HEK293 (cell line): ENCODE measurements at regions not wholly inside any gene's neighbourhood (a gene's known extent, or its start where the extent isn't known, plus 50 kb on each side); places are given as distances from the start of the nearest gene placed in this dataset.

Experiments used
- CTCF ChIA-PET: fragments of 350-600 bp; formaldehyde crosslinking; extraction: SDS; loops from one replicate; lab custom pipeline; 2021; ENCODE audit warnings: antibody characterized with exemption; lab: Yijun Ruan, JAX
- POLR2A ChIA-PET: fragments of 300-600 bp; formaldehyde crosslinking; extraction: SDS; loops from one replicate; lab custom pipeline; 2020; ENCODE audit warnings: antibody characterized with exemption, inconsistent platforms; lab: Yijun Ruan, JAX
- H3K27ac ChIP-seq: fragments of 200-500 bp; sonication (Bioruptor generic); 2 replicates; pipeline ENCODE4 v1.5.1; 2014; ENCODE audit warnings: low read depth, low read length, control low read depth, inconsistent platforms; ENCODE audit errors: extremely low read depth
- H3K36me3 ChIP-seq, 2 experiments: fragments of 200-500 bp in 1 of 2; sonication (Bioruptor generic) in 1 of 2; 1 replicate in 1 of 2; 2 replicates in 1 of 2; pipeline ENCODE4 v1.5.1; 2014 to 2017; ENCODE audit warnings: inconsistent platforms in 2 of 2, low read length in 2 of 2; ENCODE audit not compliant: control insufficient read depth in 2 of 2, insufficient read depth in 1 of 2
- H3K4me1 ChIP-seq: fragments of 200-500 bp; sonication (Bioruptor generic); 2 replicates; pipeline ENCODE4 v1.5.1; 2014; ENCODE audit warnings: mild to moderate bottlenecking, low read length, inconsistent platforms; ENCODE audit not compliant: control insufficient read depth, insufficient read depth
- H3K4me3 ChIP-seq: 2 replicates; pipeline ENCODE4 v1.5.1; 2011; ENCODE audit warnings: low read depth, mild to moderate bottlenecking, control low read depth, low read length, moderate library complexity
- H3K9me3 ChIP-seq: fragments of 200-500 bp; sonication (Bioruptor generic); 2 replicates; pipeline ENCODE4 v1.5.1; 2014; ENCODE audit warnings: low read depth, low read length, inconsistent platforms; ENCODE audit not compliant: control insufficient read depth, insufficient read depth
- HOXA7 ChIP-seq: sonication (generic); formaldehyde crosslinking; IDR thresholded peaks from 2 replicates; pipeline ENCODE4 v1.8.1; 2022; ENCODE audit warnings: missing genetic modification reagents, borderline replicate concordance
- INSM2 ChIP-seq: fragments of 450-650 bp; formaldehyde crosslinking; IDR thresholded peaks from 2 replicates; pipeline ENCODE4 v1.5.1; 2016; ENCODE audit warnings: missing biosample characterization, missing genetic modification characterization
- PRDM10 ChIP-seq: fragments of 450-650 bp; formaldehyde crosslinking; IDR thresholded peaks from 2 replicates; pipeline ENCODE4 v1.5.1; 2016; ENCODE audit warnings: missing biosample characterization, missing genetic modification characterization
- PRDM6 ChIP-seq: fragments of 450-650 bp; formaldehyde crosslinking; IDR thresholded peaks from 2 replicates; pipeline ENCODE4 v1.5.1; 2017; ENCODE audit warnings: missing biosample characterization, missing genetic modification characterization
- SCRT1 ChIP-seq: fragments of 450-650 bp; formaldehyde crosslinking; IDR thresholded peaks from 2 replicates; pipeline ENCODE4 v1.5.1; 2016; ENCODE audit warnings: missing biosample characterization, missing genetic modification characterization, borderline replicate concordance
- SCRT2 ChIP-seq: fragments of 450-650 bp; formaldehyde crosslinking; IDR thresholded peaks from 2 replicates; pipeline ENCODE4 v1.5.1; 2016; ENCODE audit warnings: missing biosample characterization, missing genetic modification characterization
- SP7 ChIP-seq: fragments of 450-650 bp; formaldehyde crosslinking; IDR thresholded peaks from 2 replicates; pipeline ENCODE4 v1.5.1; 2016; ENCODE audit warnings: missing biosample characterization, missing genetic modification characterization
- ZBTB20 ChIP-seq: fragments of 450-650 bp; formaldehyde crosslinking; IDR thresholded peaks from 2 replicates; pipeline ENCODE4 v1.5.1; 2016; ENCODE audit warnings: missing biosample characterization, missing genetic modification characterization
- ZNF398 ChIP-seq: fragments of 450-650 bp; formaldehyde crosslinking; IDR thresholded peaks from 2 replicates; pipeline ENCODE4 v1.5.1; 2017; ENCODE audit warnings: missing biosample characterization, missing genetic modification characterization
- ZNF621 ChIP-seq: fragments of 450-650 bp; formaldehyde crosslinking; IDR thresholded peaks from 2 replicates; pipeline ENCODE4 v1.5.1; 2017; ENCODE audit warnings: missing biosample characterization, missing genetic modification characterization
- ZNF660 ChIP-seq: fragments of 450-650 bp; IDR thresholded peaks from 2 replicates; pipeline ENCODE4 v1.5.1; 2018; ENCODE audit warnings: missing biosample characterization, mild to moderate bottlenecking, missing genetic modification characterization
- ZSCAN5A ChIP-seq: fragments of 450-650 bp; formaldehyde crosslinking; IDR thresholded peaks from 2 replicates; pipeline ENCODE4 v1.5.1; 2016; ENCODE audit warnings: missing biosample characterization, missing genetic modification characterization
- TF ChIP-seq, protein P1 (sequence below): fragments of 450-650 bp; formaldehyde crosslinking; IDR thresholded peaks from 2 replicates; pipeline ENCODE4 v1.5.1; 2016; ENCODE audit warnings: missing biosample characterization, missing genetic modification characterization
- TF ChIP-seq, protein P2 (sequence below): fragments of 450-650 bp; formaldehyde crosslinking; IDR thresholded peaks from 2 replicates; pipeline ENCODE4 v1.5.1; 2016; ENCODE audit warnings: missing biosample characterization, missing genetic modification characterization, borderline replicate concordance
- TF ChIP-seq, protein P3 (sequence below): fragments of 450-650 bp; formaldehyde crosslinking; IDR thresholded peaks from 2 replicates; pipeline ENCODE4 v1.5.1; 2016; ENCODE audit warnings: missing biosample characterization, missing genetic modification characterization

GRCh38 chr10:10225136-10225676 is 792.5 kb upstream of the CELF2 start (continued):
- no peak for TF ChIP-seq INSM2 (tag by site-specific recombination)
- TF ChIP-seq SCRT1 (tag by site-specific recombination), result no peak
- TF ChIP-seq SCRT2, result no peak
- TF ChIP-seq, protein P1, sequence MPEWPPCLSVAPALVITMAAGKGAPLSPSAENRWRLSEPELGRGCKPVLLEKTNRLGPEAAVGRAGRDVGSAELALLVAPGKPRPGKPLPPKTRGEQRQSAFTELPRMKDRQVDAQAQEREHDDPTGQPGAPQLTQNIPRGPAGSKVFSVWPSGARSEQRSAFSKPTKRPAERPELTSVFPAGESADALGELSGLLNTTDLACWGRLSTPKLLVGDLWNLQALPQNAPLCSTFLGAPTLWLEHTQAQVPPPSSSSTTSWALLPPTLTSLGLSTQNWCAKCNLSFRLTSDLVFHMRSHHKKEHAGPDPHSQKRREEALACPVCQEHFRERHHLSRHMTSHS, result no peak
- TF ChIP-seq ZSCAN5A (tag by site-specific recombination), result no peak
- TF ChIP-seq, protein P2, sequence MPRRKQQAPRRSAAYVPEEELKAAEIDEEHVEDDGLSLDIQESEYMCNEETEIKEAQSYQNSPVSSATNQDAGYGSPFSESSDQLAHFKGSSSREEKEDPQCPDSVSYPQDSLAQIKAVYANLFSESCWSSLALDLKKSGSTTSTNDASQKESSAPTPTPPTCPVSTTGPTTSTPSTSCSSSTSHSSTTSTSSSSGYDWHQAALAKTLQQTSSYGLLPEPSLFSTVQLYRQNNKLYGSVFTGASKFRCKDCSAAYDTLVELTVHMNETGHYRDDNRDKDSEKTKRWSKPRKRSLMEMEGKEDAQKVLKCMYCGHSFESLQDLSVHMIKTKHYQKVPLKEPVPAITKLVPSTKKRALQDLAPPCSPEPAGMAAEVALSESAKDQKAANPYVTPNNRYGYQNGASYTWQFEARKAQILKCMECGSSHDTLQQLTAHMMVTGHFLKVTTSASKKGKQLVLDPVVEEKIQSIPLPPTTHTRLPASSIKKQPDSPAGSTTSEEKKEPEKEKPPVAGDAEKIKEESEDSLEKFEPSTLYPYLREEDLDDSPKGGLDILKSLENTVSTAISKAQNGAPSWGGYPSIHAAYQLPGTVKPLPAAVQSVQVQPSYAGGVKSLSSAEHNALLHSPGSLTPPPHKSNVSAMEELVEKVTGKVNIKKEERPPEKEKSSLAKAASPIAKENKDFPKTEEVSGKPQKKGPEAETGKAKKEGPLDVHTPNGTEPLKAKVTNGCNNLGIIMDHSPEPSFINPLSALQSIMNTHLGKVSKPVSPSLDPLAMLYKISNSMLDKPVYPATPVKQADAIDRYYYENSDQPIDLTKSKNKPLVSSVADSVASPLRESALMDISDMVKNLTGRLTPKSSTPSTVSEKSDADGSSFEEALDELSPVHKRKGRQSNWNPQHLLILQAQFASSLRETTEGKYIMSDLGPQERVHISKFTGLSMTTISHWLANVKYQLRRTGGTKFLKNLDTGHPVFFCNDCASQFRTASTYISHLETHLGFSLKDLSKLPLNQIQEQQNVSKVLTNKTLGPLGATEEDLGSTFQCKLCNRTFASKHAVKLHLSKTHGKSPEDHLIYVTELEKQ (tag by site-specific recombination), result no peak
- TF ChIP-seq PRDM10 (tag by site-specific recombination), result no peak

DNA sequence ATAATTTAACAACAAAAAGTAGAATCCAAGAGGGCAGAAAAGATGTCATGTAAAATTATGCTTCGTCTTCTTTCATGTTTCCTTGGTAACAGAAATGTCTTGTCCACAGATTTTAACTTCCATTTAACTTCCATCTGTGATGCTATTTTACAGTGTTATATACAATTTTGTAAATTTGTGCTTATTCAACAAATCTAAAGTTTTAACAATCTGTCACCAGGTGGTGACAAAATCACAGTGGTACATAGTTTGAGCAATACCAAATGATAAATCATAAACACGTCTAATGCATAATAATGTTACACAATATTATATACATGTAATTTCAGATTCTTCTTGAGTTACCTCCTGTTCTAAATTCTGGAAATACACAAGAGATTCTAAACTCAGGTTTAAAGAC is 784.4 kb upstream of the CELF2 start:
- ChIA-PET CTCF (interaction anchor here (0.9 kb wide), 1 partner anchor 236 kb away, joined by 3 read pairs; no protein-coding TSS in a partner anchor), POLR2A (no interaction called here)
- Histone ChIP-seq H3K4me3 (no peak overlapping the region), H3K36me3 (no peaks in the 10 kb centered on the region), H3K27ac (no peak overlapping the region), H3K9me3 (no peaks in the 10 kb centered on the region), H3K4me1 (no peaks in the 10 kb centered on the region)
- TF ChIP-seq, protein P3, sequence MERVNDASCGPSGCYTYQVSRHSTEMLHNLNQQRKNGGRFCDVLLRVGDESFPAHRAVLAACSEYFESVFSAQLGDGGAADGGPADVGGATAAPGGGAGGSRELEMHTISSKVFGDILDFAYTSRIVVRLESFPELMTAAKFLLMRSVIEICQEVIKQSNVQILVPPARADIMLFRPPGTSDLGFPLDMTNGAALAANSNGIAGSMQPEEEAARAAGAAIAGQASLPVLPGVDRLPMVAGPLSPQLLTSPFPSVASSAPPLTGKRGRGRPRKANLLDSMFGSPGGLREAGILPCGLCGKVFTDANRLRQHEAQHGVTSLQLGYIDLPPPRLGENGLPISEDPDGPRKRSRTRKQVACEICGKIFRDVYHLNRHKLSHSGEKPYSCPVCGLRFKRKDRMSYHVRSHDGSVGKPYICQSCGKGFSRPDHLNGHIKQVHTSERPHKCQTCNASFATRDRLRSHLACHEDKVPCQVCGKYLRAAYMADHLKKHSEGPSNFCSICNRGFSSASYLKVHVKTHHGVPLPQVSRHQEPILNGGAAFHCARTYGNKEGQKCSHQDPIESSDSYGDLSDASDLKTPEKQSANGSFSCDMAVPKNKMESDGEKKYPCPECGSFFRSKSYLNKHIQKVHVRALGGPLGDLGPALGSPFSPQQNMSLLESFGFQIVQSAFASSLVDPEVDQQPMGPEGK, result no peak
- TF ChIP-seq ZBTB20 (tag by site-specific recombination) (no peak), PRDM6 (tag by site-specific recombination) (no peak), SP7 (no peak), ZNF398 (no peak), ZNF621 (tag by site-specific recombination) (no peak), HOXA7 (no peak), ZNF660 (no peak)
